Adrenal gland (tissue), 9 donors: ENCODE measurements at regions not wholly inside any gene's neighbourhood (a gene's known extent, or its start where the extent isn't known, plus 50 kb on each side); places are given as distances from the start of the nearest gene placed in this dataset.

ENCODE experiments used
- DNase-seq, 7 donors: peaks; one replicate each; pipeline ENCODE4 v3.0.0-alpha.2; 2019 to 2020
- H3K27ac ChIP-seq, 5 donors: fragments of 200-600 bp; sonication (generic) in 4 of 5; 1 replicate in 3 of 5; 2 replicates in 2 of 5; pipeline versions ENCODE4 v1.5.1 to v1.8.0; 2016 to 2020; ENCODE audit warnings: mild to moderate bottlenecking in 1 of 5
- H3K27me3 ChIP-seq: fragments of 200-600 bp; 2 replicates; pipeline ENCODE4 v1.8.0; 2021
- H3K36me3 ChIP-seq, 2 donors: fragments of 200-600 bp; replicated peaks in 1 of 2; 1 replicate in 1 of 2; 2 replicates in 1 of 2; pipeline versions ENCODE4 v1.5.1 to v1.8.0; 2018 to 2022
- H3K4me1 ChIP-seq, 2 donors: fragments of 200-600 bp; replicated peaks in 1 of 2; 1 replicate in 1 of 2; 2 replicates in 1 of 2; pipeline versions ENCODE4 v1.5.1 to v1.8.0; 2018 to 2021
- H3K4me3 ChIP-seq, 4 donors: fragments of 200-600 bp; sonication (generic) in 3 of 4; one replicate each; pipeline ENCODE4 v1.5.1; 2016 to 2018
- H3K9me3 ChIP-seq, 3 donors: fragments of 200-600 bp; sonication (generic) in 1 of 3; replicated peaks in 1 of 3; 1 replicate in 2 of 3; 2 replicates in 1 of 3; pipeline versions ENCODE4 v1.5.1 to v1.8.0; 2016 to 2021
- POLR2A ChIP-seq, 2 donors: fragments of 450-650 bp; IDR thresholded peaks; one replicate each; pipeline ENCODE4 v1.6.1; 2017; ENCODE audit warnings: antibody characterized with exemption in 2 of 2, mild to moderate bottlenecking in 2 of 2, moderate library complexity in 1 of 2
- WGBS, 4 donors: extraction: QIAGEN DNeasy Blood & Tissue Kit in 2 of 4; methylation state at CpG; one replicate each; pipeline versions ENCODE4 v1.1.5 to v1.1.7; 2013 to 2017; 5-methylcytosine and 5-hydroxymethylcytosine counted together
- intact Hi-C, 2 donors: fragments of 100-400 bp; cut with DNase I; formaldehyde crosslinking; loops; one replicate each; pipeline versions ENCODE4 v1.14.1 to v1.15.0; 2022 to 2023
- TF ChIP-seq, protein P1 (sequence below), 6 experiments: fragments of 450-650 bp in 4 of 6; fragments of 200-600 bp in 2 of 6; sonication (generic) in 1 of 6; IDR thresholded peaks; 1 replicate in 5 of 6; 2 replicates in 1 of 6; pipeline versions ENCODE4 v1.5.1 to v1.8.0; 2016 to 2021; ENCODE audit warnings: antibody characterized with exemption in 6 of 6, mild to moderate bottlenecking in 2 of 6, moderate library complexity in 1 of 6
- donor health status: healthy with polysubstance abuse.
- donor health status: Bipolar disorder and iron deficiency.
- donor health status: DM: yes; HTN: yes; CAD: no.
- donor health status: DM: no; HTN: no; CAD: no.
- donor health status: DM: no; HTN: no; CAD: no.

DNA sequence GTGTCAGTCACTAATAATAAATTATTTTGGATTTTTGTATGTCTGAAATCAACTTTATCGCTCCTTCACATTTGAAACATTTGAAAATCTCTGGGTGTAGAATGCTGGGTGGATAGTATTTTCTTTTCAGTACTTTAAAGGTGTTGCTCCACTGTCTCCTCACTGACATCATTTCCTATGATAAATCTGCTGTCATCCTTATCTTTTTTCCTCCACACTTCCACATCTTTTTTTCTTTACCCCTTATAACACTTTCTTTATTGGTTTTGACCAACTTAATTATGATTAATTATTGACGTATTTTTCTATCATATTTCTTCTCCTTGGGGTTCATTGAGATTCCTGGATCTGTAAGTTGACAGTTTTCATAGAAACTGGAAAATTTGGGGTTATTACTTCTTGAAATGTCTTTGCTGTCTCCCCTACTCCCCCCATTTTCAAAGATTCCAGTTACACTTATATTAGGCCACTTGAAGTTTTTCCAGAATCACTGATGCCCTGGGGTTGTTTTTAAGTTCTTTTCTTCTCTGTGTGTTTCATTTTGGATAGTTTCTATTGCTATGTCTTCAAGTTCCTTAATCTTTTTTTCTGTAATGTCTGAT, 177.5 kb upstream of the DIO3 start:
- Histone ChIP-seq H3K4me1 (no peaks in the 10 kb centered on the region), H3K4me3 (no peak overlapping the region), H3K36me3 (no peaks in the 10 kb centered on the region), H3K9me3 (peaks cover 0 to 6% (median 0%) of the 10 kb centered on the region in 3 donors), H3K27ac (no peak overlapping the region), H3K27me3 (no peaks in the 10 kb centered on the region)
- DNase-seq: no peak
- 79 to 85% (median 83%) methylated on average over 2 of the region's 2 CpGs for WGBS, 4 donors
- intact Hi-C loops: no loop called here
- TF ChIP-seq POLR2A (IDR thresholded peaks at IDR 0.05): no peak
- TF ChIP-seq, protein P1, sequence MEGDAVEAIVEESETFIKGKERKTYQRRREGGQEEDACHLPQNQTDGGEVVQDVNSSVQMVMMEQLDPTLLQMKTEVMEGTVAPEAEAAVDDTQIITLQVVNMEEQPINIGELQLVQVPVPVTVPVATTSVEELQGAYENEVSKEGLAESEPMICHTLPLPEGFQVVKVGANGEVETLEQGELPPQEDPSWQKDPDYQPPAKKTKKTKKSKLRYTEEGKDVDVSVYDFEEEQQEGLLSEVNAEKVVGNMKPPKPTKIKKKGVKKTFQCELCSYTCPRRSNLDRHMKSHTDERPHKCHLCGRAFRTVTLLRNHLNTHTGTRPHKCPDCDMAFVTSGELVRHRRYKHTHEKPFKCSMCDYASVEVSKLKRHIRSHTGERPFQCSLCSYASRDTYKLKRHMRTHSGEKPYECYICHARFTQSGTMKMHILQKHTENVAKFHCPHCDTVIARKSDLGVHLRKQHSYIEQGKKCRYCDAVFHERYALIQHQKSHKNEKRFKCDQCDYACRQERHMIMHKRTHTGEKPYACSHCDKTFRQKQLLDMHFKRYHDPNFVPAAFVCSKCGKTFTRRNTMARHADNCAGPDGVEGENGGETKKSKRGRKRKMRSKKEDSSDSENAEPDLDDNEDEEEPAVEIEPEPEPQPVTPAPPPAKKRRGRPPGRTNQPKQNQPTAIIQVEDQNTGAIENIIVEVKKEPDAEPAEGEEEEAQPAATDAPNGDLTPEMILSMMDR (IDR thresholded peaks at IDR 0.05): no peak

DNA sequence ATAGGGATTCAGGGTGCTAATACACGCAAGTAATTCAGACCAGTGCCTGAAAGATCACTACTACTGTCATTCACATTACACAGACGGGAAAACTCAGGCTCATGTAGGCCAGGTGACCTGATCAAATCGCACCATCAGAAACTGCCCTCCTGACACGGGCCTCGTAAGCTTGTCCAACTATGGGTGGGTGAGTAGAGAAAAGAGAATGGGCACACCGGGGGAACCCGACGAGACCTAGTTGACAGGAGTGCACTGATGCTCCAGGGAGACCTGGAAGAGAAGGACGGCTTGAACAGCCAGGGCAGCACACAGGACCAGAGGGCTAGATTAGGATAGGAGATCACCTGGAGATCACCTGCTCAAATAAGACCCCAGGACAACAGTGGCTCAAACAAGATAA, 166.9 kb upstream of the DIO3 start:
- no peak overlapping the region for H3K4me3 ChIP-seq
- H3K27ac ChIP-seq: no peak overlapping the region
- TF ChIP-seq POLR2A (IDR thresholded peaks at IDR 0.05): no peak
- TF ChIP-seq, protein P1 (IDR thresholded peaks at IDR 0.05): no peak
- 75 to 89% (median 86%) methylated on average over 9 of the region's 9 CpGs for WGBS, 4 donors
- no peaks in the 10 kb centered on the region for H3K36me3 ChIP-seq
- H3K4me1 ChIP-seq: no peaks in the 10 kb centered on the region
- H3K27me3 ChIP-seq: no peaks in the 10 kb centered on the region
- no peak for DNase-seq
- H3K9me3 ChIP-seq: no peaks in the 10 kb centered on the region
- intact Hi-C loops: no loop called here

DNA sequence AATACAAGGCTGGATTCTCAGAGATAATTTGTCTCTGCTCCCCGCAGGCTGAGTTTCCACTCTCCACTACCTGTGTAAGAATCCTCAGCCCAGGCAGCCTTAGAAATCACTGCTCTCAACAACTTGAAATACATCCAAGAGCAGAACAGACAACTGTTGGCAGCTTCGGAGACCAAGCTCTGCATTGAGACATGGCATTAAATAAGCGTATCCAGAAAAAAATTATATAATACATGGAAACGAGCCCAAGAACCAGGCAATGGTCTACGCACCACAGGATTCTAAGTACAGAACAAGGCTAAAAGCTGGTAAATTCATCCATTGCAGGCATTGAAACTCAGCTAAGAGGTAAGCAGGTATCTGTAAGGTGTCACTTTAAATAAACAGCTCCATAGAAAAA, 165.5 kb upstream of the DIO3 start:
- intact Hi-C loops: no loop called here
- no peak for TF ChIP-seq POLR2A (IDR thresholded peaks at IDR 0.05)
- TF ChIP-seq, protein P1 (IDR thresholded peaks at IDR 0.05): no peak
- DNase-seq: no peak
- Histone ChIP-seq H3K36me3 (no peaks in the 10 kb centered on the region), H3K4me1 (no peaks in the 10 kb centered on the region), H3K9me3 (no peaks in the 10 kb centered on the region), H3K4me3 (no peak overlapping the region), H3K27ac (no peak overlapping the region), H3K27me3 (no peaks in the 10 kb centered on the region)
- 85 to 89% (median 86%) methylated on average over 5 of the region's 5 CpGs for WGBS, 4 donors

DNA sequence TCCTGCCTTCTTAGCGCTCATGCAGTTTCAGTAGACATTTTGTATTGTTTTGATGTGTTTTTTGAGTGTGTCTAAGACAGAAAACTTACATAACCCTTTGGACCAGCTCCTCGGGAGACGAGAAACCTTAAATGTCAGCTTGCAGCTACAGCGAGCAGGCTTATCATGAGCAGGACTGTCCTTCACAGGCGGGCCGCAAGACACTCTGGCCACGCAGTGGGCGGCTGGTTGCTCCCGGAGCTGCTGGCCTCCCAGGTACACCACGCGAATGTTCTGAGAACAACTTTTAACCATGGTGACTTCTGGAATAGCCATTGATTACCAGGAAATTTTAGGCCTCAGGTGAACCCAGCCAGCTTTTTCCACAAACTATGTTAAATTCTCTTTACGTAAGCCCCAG, 164.1 kb upstream of the DIO3 start:
- DNase-seq: no peak
- no peaks in the 10 kb centered on the region for H3K4me1 ChIP-seq
- H3K27me3 ChIP-seq: no peaks in the 10 kb centered on the region
- TF ChIP-seq, protein P1 (IDR thresholded peaks at IDR 0.05): no peak
- TF ChIP-seq POLR2A (IDR thresholded peaks at IDR 0.05): no peak
- H3K27ac ChIP-seq: no peak overlapping the region
- WGBS, 4 donors: 87 to 94% (median 91%) methylated on average over 12 of the region's 12 CpGs
- H3K36me3 ChIP-seq: no peaks in the 10 kb centered on the region
- no peaks in the 10 kb centered on the region for H3K9me3 ChIP-seq
- H3K4me3 ChIP-seq: no peak overlapping the region
- intact Hi-C loops: no loop called here
